SK-N-SH (cell line): ENCODE measurements at regions not wholly inside any gene's neighbourhood (a gene's known extent, or its start where the extent isn't known, plus 50 kb on each side); places are given as distances from the start of the nearest gene placed in this dataset.
"Not testable (repeated sequence)": the region's sequence is repeated elsewhere in the genome, so short reads cannot be mapped to it uniquely, and the experiment has no call there.

Experiments used
- CTCF ChIP-seq: fragments of 200-600 bp; sonication (generic); IDR thresholded peaks from 2 replicates; pipeline ENCODE4 v1.6.1; 2017; ENCODE audit warnings: antibody characterized with exemption, mild to moderate bottlenecking, moderate library complexity
- FOXM1 ChIP-seq: IDR thresholded peaks from 2 replicates; pipeline ENCODE4 v1.4.0; 2012; ENCODE audit warnings: low read depth, mild to moderate bottlenecking
- GABPA ChIP-seq: IDR thresholded peaks from 2 replicates; pipeline ENCODE4 v1.4.0; 2012; ENCODE audit warnings: low read depth, mild to moderate bottlenecking
- MEF2A ChIP-seq: IDR thresholded peaks from 2 replicates; pipeline ENCODE4 v1.4.0; 2012; ENCODE audit warnings: low read depth, borderline replicate concordance
- NRF1 ChIP-seq: IDR thresholded peaks from 2 replicates; pipeline ENCODE4 v1.6.1; 2012; ENCODE audit warnings: low read depth, mild to moderate bottlenecking, low read length
- POLR2AphosphoS5 ChIP-seq: IDR thresholded peaks from 2 replicates; pipeline ENCODE4 v1.6.1; 2012; ENCODE audit warnings: low read depth, low read length

GRCh38 chr2:87275974-87276629 is 254.5 kb upstream of the PLGLB1 start:
- TF ChIP-seq GABPA, NRF1, POLR2AphosphoS5, MEF2A, FOXM1, CTCF: not testable (repeated sequence)
